Hepatocyte (in vitro differentiated cells): ENCODE measurements at regions not wholly inside any gene's neighbourhood (a gene's known extent, or its start where the extent isn't known, plus 50 kb on each side); places are given as distances from the start of the nearest gene placed in this dataset.
A peak's percentile ranks its signal among the peaks of the same experiment; 100 is the strongest.

Experiments
- DNase-seq: peaks from one replicate; pipeline ENCODE4 v3.0.0-alpha.2; 2016; ENCODE audit warnings: low spot score
- H2AFZ ChIP-seq: fragments of 200-600 bp; sonication (generic); 2 replicates; pipeline ENCODE4 v1.6.0; 2016; ENCODE audit warnings: antibody characterized with exemption, mild to moderate bottlenecking
- H3K27ac ChIP-seq: fragments of 200-600 bp; sonication (generic); 2 replicates; pipeline ENCODE4 v1.5.1; 2016; ENCODE audit warnings: mild to moderate bottlenecking
- H3K27me3 ChIP-seq: fragments of 200-600 bp; sonication (generic); 2 replicates; pipeline ENCODE4 v1.6.1; 2016
- H3K36me3 ChIP-seq: fragments of 200-600 bp; sonication (generic); replicated peaks from 2 replicates; pipeline ENCODE4 v1.5.1; 2016; ENCODE audit warnings: low read depth; ENCODE audit not compliant: insufficient read depth
- H3K4me1 ChIP-seq: fragments of 200-600 bp; sonication (generic); 2 replicates; pipeline ENCODE4 v1.5.1; 2016; ENCODE audit warnings: mild to moderate bottlenecking, moderate library complexity; ENCODE audit not compliant: insufficient read depth
- H3K4me2 ChIP-seq: fragments of 200-600 bp; sonication (generic); 2 replicates; pipeline ENCODE4 v1.6.0; 2016
- H3K4me3 ChIP-seq: fragments of 200-600 bp; sonication (generic); 2 replicates; pipeline ENCODE4 v1.5.1; 2016; ENCODE audit warnings: mild to moderate bottlenecking
- H3K79me2 ChIP-seq: fragments of 200-600 bp; sonication (generic); 2 replicates; pipeline ENCODE4 v1.6.0; 2017; ENCODE audit warnings: mild to moderate bottlenecking
- H3K9me2 ChIP-seq: fragments of 200-600 bp; sonication (generic); replicated peaks from 2 replicates; pipeline ENCODE4 v1.6.0; 2017; ENCODE audit warnings: mild to moderate bottlenecking; ENCODE audit not compliant: insufficient read depth
- H3K9me3 ChIP-seq: fragments of 200-600 bp; sonication (generic); 2 replicates; pipeline ENCODE4 v1.5.1; 2016; ENCODE audit warnings: low read depth, mild to moderate bottlenecking
- H4K20me1 ChIP-seq: fragments of 200-600 bp; sonication (generic); 2 replicates; pipeline ENCODE4 v1.6.0; 2016; ENCODE audit warnings: mild to moderate bottlenecking; ENCODE audit not compliant: insufficient read depth, poor library complexity, severe bottlenecking
- EZH2 ChIP-seq: fragments of 200-600 bp; sonication (generic); IDR thresholded peaks from 2 replicates; pipeline ENCODE4 v1.6.1; 2016; ENCODE audit warnings: antibody characterized with exemption, mild to moderate bottlenecking, borderline replicate concordance
- EZH2phosphoT487 ChIP-seq: fragments of 200-600 bp; sonication (generic); IDR thresholded peaks from one replicate; pipeline ENCODE4 v1.6.1; 2018; ENCODE audit warnings: antibody characterized with exemption, mild to moderate bottlenecking, low read depth, moderate library complexity; ENCODE audit not compliant: unreplicated experiment, severe bottlenecking
- WGBS: methylation state at CpG from one replicate; pipeline ENCODE4 v1.1.6; 2016; ENCODE audit warnings: low lambda C conversion rate; ENCODE audit errors: missing lambda C conversion rate; 5-methylcytosine and 5-hydroxymethylcytosine counted together
- TF ChIP-seq, protein P1 (sequence below): fragments of 200-600 bp; sonication (generic); IDR thresholded peaks from 2 replicates; pipeline ENCODE4 v1.5.1; 2016; ENCODE audit warnings: antibody characterized with exemption, mild to moderate bottlenecking; ENCODE audit not compliant: poor library complexity

DNA sequence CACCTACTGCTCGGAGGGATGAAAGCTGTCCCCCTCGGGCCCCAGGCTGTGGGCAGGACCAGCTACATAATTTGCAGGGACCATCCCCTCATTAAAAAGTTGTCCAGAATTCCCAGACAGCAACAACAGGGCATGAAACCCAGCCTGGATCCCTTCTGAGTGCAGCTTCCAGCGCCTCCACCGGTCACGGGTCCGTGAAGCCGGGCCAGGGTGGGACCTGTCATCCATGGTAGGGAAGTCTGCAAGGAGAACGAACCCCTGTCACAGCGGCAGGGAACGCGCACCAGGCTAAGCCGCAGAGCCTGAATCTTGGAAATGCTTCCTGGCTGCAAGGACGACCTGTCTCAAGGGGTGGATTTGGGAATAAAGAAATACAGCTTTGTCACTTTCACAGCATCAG lies 214.2 kb downstream of the RBFOX3 start:
- Histone ChIP-seq H3K79me2 (no peaks in the 10 kb centered on the region), H2AFZ (no peak overlapping the region), H3K9me2 (no peaks in the 10 kb centered on the region), H3K27ac (no peak overlapping the region), H3K4me2 (no peak overlapping the region), H4K20me1 (no peaks in the 10 kb centered on the region), H3K27me3 (peaks cover 36% of the 10 kb centered on the region), H3K36me3 (no peaks in the 10 kb centered on the region), H3K4me3 (no peak overlapping the region), H3K4me1 (no peaks in the 10 kb centered on the region), H3K9me3 (no peaks in the 10 kb centered on the region)
- TF ChIP-seq EZH2phosphoT487 (no peak), EZH2 (no peak)
- TF ChIP-seq, protein P1, sequence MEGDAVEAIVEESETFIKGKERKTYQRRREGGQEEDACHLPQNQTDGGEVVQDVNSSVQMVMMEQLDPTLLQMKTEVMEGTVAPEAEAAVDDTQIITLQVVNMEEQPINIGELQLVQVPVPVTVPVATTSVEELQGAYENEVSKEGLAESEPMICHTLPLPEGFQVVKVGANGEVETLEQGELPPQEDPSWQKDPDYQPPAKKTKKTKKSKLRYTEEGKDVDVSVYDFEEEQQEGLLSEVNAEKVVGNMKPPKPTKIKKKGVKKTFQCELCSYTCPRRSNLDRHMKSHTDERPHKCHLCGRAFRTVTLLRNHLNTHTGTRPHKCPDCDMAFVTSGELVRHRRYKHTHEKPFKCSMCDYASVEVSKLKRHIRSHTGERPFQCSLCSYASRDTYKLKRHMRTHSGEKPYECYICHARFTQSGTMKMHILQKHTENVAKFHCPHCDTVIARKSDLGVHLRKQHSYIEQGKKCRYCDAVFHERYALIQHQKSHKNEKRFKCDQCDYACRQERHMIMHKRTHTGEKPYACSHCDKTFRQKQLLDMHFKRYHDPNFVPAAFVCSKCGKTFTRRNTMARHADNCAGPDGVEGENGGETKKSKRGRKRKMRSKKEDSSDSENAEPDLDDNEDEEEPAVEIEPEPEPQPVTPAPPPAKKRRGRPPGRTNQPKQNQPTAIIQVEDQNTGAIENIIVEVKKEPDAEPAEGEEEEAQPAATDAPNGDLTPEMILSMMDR = no peak
- 86% methylated on average over 13 of the region's 13 CpGs for WGBS
- DNase-seq = no peak

DNA sequence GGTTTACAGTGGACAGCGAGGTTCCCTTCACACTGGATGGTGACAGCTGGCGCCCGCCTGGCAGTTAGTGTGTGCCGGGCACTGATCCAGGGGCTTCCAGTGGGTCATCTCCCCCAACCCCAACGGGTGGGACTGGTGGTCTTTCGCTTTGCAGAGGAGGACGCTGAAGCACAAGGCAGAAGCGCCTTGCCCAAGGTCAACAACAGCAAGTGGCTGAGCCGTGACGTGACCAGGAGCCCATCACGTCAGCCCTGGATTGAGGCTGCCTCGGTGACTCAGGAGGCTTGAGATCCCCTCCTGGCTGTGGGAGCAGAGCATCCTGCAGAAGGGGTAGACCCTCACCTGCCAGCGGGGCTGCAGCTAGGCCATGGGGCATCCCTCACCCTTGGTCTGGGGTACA lies 215.3 kb downstream of the RBFOX3 start:
- TF ChIP-seq, protein P1 = no peak
- TF ChIP-seq EZH2 = no peak
- TF ChIP-seq EZH2phosphoT487 = no peak
- no peak overlapping the region for H3K4me2 ChIP-seq
- H3K4me3 ChIP-seq = no peak overlapping the region
- no peaks in the 10 kb centered on the region for H3K9me3 ChIP-seq
- no peaks in the 10 kb centered on the region for H3K4me1 ChIP-seq
- DNase-seq = no peak
- H4K20me1 ChIP-seq = no peaks in the 10 kb centered on the region
- no peak overlapping the region for H2AFZ ChIP-seq
- H3K79me2 ChIP-seq = no peaks in the 10 kb centered on the region
- H3K36me3 ChIP-seq = no peaks in the 10 kb centered on the region
- 84% methylated on average over 13 of the region's 13 CpGs for WGBS
- no peaks in the 10 kb centered on the region for H3K9me2 ChIP-seq
- peaks cover 42% of the 10 kb centered on the region for H3K27me3 ChIP-seq
- H3K27ac ChIP-seq = no peak overlapping the region

DNA sequence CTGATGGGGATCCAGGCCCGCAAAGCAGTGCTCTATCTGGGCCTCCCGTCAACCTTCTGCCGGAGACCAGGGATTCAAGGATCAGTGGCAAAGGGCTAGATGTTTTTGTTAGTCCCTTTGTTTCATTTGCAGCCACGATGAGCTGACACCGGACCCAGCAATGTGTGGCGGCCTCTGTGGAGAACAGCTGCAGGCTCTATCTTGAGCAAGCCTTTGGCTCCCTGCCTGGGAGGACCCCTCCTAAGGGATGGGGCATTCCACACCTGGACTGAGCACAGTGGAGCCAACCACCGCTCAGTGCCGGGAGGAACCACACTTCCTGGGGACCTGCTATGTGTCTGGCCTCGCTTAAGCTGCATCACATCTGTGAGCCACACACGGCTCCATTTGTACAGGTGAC lies 215.8 kb downstream of the RBFOX3 start:
- Histone ChIP-seq H3K9me2 (no peaks in the 10 kb centered on the region), H3K4me2 (no peak overlapping the region), H3K27ac (no peak overlapping the region), H3K4me3 (no peak overlapping the region), H3K79me2 (no peaks in the 10 kb centered on the region), H3K4me1 (no peaks in the 10 kb centered on the region), H3K36me3 (no peaks in the 10 kb centered on the region), H3K27me3 (peaks cover 42% of the 10 kb centered on the region), H2AFZ (no peak overlapping the region), H3K9me3 (no peaks in the 10 kb centered on the region), H4K20me1 (no peaks in the 10 kb centered on the region)
- no peak for DNase-seq
- TF ChIP-seq, protein P1 = no peak
- TF ChIP-seq EZH2phosphoT487 (no peak), EZH2 (no peak)
- 87% methylated on average over 10 of the region's 10 CpGs for WGBS

DNA sequence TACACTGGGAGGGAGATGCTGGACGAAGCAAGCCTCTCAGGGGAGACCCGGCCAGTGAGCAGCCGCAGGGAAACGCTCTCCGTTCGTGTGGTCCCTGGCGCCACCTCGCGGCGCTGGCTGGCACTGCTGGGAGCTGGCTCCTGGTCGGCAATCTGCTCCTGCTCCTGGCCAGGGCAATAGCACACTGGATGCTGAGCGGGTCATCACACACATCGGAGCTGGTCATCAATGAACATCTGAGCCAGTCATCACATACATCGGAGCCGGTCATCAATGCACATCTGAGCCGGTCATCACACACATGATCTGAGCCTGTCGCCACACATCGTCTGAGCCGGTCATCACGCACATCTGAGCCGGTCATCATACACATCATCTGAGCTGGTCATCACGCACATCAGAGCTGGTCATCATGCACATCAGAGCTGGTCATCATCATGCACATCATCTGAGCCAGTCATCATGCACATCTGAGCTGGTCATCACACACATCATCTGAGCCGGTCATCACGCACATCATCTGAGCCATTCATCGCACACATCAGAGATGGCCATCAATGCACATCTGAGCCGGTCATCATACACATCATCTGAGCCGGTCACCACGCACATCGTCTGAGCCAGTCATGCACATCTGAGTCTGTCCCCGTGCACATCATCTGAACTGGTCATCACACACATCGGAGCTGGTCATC lies 217.3 kb downstream of the RBFOX3 start:
- Histone ChIP-seq H3K36me3 (no peaks in the 10 kb centered on the region), H3K4me1 (no peaks in the 10 kb centered on the region), H3K9me3 (no peaks in the 10 kb centered on the region), H3K4me2 (no peak overlapping the region), H3K27me3 (peaks cover 38% of the 10 kb centered on the region), H3K27ac (no peak overlapping the region), H3K79me2 (no peaks in the 10 kb centered on the region), H4K20me1 (no peaks in the 10 kb centered on the region), H3K9me2 (no peaks in the 10 kb centered on the region), H2AFZ (no peak overlapping the region), H3K4me3 (no peak overlapping the region)
- WGBS = 47% methylated on average over 31 of the region's 31 CpGs
- TF ChIP-seq EZH2 = no peak
- TF ChIP-seq, protein P1 = peak; percentile 94
- TF ChIP-seq EZH2phosphoT487 = no peak
- peak; percentile 90 for DNase-seq
